AG20443 (cell line): ENCODE measurements at regions not wholly inside any gene's neighbourhood (a gene's known extent, or its start where the extent isn't known, plus 50 kb on each side); places are given as distances from the start of the nearest gene placed in this dataset.

Source experiments
- DNase-seq: peaks from one replicate; pipeline ENCODE4 v3.0.0; 2012; ENCODE audit warnings: low spot score, mixed read lengths

DNA sequence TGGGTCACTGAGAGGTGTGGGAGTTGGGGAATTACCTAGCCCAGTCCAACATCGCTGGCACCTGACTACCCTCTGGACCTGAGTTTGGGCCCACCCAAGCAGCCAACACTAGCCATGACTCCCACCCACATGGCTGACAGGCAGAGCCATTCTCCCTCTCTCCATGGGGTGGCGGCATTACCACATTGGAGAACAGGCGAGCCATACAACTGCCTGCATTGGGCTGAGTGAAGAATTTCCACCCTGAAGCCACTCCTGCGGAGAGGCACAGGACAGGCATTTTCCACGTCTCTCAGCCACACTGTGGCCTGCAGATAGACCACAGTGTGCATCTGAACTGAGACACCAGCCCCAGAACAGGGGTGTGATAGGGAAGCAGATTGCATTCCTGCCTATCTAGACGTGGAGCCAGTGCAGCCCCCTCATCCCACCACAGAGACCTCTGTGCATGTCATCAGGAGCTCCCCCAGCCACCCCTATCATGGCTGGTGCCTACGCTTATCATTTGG, 58.2 kb upstream of the ANTXRL start:
- peak; percentile 91 for DNase-seq

DNA sequence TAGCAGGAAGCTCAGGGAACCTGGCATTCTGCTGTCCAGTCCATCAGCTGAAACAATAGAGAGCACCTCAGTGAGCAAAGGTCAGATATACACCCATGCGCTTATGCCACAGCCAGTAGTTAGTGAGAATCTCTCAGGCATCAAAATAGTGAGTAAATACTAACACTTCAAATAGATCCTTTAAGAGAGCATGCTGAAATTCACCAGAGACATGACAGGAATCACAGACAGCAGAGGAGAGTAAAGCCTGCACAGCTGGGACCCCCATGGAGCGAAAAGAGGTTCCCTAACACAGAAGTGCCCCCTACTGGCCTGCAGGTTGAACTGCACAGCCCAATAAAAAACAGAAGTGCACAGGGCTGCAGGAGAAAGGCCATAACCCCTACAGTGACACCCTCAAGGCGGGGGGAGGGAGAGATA, 57.6 kb upstream of the ANTXRL start:
- DNase-seq, result no peak

GRCh38 chr10:46230615-46231014, 56.2 kb upstream of the ANTXRL start:
- no peak for DNase-seq

GRCh38 chr10:46231087-46231486, 55.7 kb upstream of the ANTXRL start:
- no peak for DNase-seq

DNA sequence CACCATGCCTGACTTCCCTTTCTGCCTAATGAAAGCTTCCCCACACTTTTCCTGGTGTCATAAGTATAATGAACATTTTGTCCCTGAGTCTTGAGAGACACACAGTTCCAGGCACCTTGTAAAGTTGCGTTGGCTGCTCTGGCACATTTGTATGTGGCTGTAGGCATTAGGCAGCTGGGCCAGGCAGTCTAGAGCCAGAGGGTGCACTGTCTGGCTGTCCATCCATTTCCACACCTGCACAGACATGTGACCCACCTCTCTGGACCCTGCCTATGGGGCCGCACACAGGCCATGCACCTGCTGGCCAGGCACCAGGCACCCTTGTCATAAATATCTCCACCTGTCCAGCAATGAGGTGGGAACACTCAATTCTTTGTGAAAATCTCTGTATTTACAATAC, 54.7 kb upstream of the ANTXRL start:
- DNase-seq, result no peak

GRCh38 chr10:46232666-46233065, 54.1 kb upstream of the ANTXRL start:
- no peak for DNase-seq

DNA sequence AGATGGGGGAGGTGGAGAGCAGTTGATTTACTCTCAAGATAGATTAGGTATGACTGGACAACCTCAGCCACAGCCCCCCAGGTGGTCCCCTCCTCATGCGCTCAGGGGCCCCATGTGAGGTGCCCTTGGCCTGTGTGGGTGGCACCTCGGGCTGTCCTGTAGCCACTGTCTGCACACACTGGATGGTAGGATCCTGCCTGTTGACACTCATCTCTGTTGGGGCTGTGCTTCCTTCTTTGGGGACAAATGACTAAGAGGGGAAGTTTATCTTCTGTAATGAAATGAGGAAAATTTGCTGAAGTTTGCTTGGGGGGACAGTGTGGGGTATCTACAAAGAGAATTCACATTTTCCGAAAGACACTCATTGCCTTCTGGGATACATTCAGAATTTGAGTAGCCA, 53.6 kb upstream of the ANTXRL start:
- DNase-seq, result no peak

DNA sequence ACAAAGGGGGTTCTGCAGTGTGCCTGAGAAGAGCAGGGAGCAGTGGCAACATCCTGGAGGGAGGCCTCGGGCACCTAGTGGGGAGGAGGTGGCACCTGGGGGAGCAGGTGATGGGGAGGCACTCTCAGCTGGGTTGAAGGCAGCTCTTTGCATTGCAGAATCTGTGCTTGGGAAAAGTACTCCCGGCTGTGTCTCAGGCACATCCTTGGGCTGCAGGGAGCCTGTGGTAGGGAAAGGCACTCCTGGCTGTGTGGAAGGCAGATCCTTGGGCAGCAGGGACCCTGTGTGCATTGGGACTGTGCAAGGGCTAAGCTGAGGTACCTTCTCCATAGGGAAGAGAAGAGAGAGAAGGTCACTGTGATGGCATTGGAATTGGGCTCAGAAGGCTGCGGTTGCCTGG, 52.8 kb upstream of the ANTXRL start:
- no peak for DNase-seq

- peak; percentile 1 for DNase-seq
Observed at GRCh38 chr10:46234431-46235060, 52.3 kb upstream of the ANTXRL start.

- DNase-seq, result peak; percentile 7
Observed at GRCh38 chr10:46235705-46236545, 50.9 kb upstream of the ANTXRL start.

DNA sequence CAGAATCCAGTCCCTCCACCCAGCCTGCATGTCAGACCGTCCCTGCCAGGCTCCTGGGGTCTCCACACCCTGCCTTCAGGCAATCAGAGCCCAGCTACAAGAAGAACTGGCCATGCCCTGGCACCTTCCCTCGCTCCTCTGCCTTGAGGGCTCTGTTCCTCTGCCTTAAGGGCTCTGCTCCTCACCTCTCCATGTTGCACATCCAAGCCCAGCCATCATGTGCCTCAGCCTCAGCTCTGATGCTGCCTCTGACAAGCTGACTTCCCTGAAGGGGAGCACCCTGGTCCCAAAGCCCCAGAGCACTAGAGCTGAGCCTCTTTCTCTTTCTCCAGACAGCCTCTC, 50.3 kb upstream of the ANTXRL start:
- DNase-seq, result no peak

DNA sequence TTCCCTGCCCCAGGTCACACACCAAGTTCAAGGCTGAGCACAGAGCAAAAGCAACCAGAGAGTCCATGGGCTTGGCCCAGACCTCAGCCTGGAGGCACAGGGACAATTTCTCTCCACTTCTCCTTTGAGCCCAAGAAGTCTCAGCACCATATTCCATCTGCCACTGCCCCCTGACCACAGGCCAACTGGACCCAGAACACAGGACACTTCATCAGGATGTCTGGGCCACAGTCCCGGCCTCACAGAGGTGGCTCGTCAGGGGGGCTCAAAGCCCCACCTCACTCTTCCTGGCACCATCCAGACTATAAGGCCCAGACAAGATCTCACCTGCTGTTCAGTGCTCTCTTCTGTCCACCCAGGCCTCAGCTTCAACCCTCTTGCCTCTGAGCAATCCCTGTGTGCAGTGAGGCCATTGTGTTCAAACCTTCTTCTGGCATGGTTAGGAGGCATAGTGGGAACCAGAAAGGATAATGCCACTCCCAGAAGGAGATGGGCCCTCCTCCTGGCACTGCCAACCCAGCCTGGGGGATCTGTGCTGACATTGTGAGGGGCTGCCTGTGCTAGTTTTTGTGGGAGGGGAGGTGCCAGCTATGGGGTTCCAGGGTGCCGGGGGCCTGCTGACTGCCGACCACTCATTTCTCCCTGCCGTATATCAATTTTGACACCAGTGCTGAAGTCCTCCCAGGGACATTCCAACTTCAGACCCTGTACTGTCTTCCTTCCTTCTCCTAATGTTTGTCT, 49.7 kb upstream of the ANTXRL start:
- peak; percentile 3 for DNase-seq
